ENCODE measurements at regions not wholly inside any gene's neighbourhood (a gene's known extent, or its start where the extent isn't known, plus 50 kb on each side); places are given as distances from the start of the nearest gene placed in this dataset.
"Not testable (repeated sequence)": the region's sequence is repeated elsewhere in the genome, so short reads cannot be mapped to it uniquely, and the experiment has no call there.

GRCh38 chr18:14963246-14963645, 215.3 kb downstream of the ANKRD30B start:
- DNase-seq (ENCODE audit: low read depth) = no peak

- no peak for DNase-seq (ENCODE audit: low read depth)
These were observed 216.0 kb downstream of the ANKRD30B start for GRCh38 chr18:14964002-14964401.

GRCh38 chr18:14964406-14964805, 216.4 kb downstream of the ANKRD30B start:
- DNase-seq (ENCODE audit: low read depth) = no peak

- not testable (repeated sequence) for DNase-seq (ENCODE audit: low read depth)
These were observed 217.0 kb downstream of the ANKRD30B start for GRCh38 chr18:14964976-14965375.

GRCh38 chr18:14965553-14965952, 217.6 kb downstream of the ANKRD30B start:
- no peak for DNase-seq (ENCODE audit: low read depth)

- DNase-seq (ENCODE audit: low read depth) = not testable (repeated sequence)
These were observed 219.3 kb downstream of the ANKRD30B start for GRCh38 chr18:14967246-14967645.

- DNase-seq (ENCODE audit: low read depth) = no peak
These were observed 221.5 kb downstream of the ANKRD30B start for GRCh38 chr18:14969500-14969899.

GRCh38 chr18:14970027-14970426, 222.1 kb downstream of the ANKRD30B start:
- no peak for DNase-seq (ENCODE audit: low read depth)

GRCh38 chr18:14971461-14972185, 223.7 kb downstream of the ANKRD30B start:
- no peak for DNase-seq (ENCODE audit: low read depth)

GRCh38 chr18:14973421-14973820, 225.4 kb downstream of the ANKRD30B start:
- not testable (repeated sequence) for DNase-seq (ENCODE audit: low read depth)

- DNase-seq (ENCODE audit: low read depth) = no peak
These were observed 226.1 kb downstream of the ANKRD30B start for GRCh38 chr18:14974088-14974487.

- no peak for DNase-seq (ENCODE audit: low read depth)
These were observed 226.6 kb downstream of the ANKRD30B start for GRCh38 chr18:14974576-14974975.

GRCh38 chr18:14975431-14975830, 227.5 kb downstream of the ANKRD30B start:
- DNase-seq (ENCODE audit: low read depth) = no peak

- no peak for DNase-seq (ENCODE audit: low read depth)
These were observed 228.9 kb downstream of the ANKRD30B start for GRCh38 chr18:14976736-14977430.

GRCh38 chr18:14978191-14978590, 230.2 kb downstream of the ANKRD30B start:
- DNase-seq (ENCODE audit: low read depth) = no peak

- DNase-seq (ENCODE audit: low read depth) = no peak
These were observed 231.1 kb downstream of the ANKRD30B start for GRCh38 chr18:14978962-14979535.

- DNase-seq (ENCODE audit: low read depth) = no peak
These were observed 231.9 kb downstream of the ANKRD30B start for GRCh38 chr18:14979875-14980274.

GRCh38 chr18:14984531-14984930, 236.6 kb downstream of the ANKRD30B start:
- not testable (repeated sequence) for DNase-seq (ENCODE audit: low read depth)

GRCh38 chr18:14985291-14986013, 237.5 kb downstream of the ANKRD30B start:
- DNase-seq (ENCODE audit: low read depth) = not testable (repeated sequence)

- DNase-seq (ENCODE audit: low read depth) = not testable (repeated sequence)
These were observed 239.4 kb downstream of the ANKRD30B start for GRCh38 chr18:14987377-14987776.

- DNase-seq (ENCODE audit: low read depth) = not testable (repeated sequence)
These were observed 240.2 kb downstream of the ANKRD30B start for GRCh38 chr18:14987960-14988710.

- not testable (repeated sequence) for DNase-seq (ENCODE audit: low read depth)
These were observed 241.6 kb downstream of the ANKRD30B start for GRCh38 chr18:14989569-14989968.

All from ELR (cell line).